ENCODE measurements at regions not wholly inside any gene's neighbourhood (a gene's known extent, or its start where the extent isn't known, plus 50 kb on each side); places are given as distances from the start of the nearest gene placed in this dataset.

DNA sequence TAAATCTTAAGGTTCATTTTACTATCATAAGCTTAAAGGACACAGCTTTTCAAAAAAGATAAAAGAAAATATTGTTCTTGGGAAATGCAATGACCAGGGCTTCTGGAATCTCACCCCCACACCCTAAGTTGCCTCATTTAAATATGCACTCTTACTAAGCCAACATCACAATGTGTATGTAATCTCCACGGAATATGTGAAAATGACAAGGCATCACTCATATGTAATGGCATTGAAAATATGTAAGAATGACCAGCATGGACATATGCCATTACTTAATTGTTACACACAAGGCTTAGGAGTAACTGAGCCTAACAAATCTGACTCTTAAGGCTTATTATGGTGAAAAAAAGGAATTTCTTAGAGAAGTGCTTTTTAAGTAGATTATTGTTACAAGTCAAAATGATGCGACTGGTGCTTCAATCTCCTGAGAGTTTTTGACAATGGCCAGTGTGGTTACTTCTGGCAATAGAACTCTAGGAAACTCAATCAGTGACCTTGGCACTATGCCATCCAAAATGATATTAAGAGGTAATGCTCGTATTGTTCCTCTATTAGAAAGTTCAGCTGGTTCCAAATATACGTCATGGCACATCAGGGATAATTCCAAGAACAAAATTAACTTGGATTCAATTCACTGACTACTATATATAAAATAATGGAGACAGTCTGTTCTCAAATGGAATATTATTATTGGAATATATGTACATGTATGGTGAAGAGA is 290.0 kb upstream of the PLSCR5 start:
- TF ChIP-seq, protein P1, sequence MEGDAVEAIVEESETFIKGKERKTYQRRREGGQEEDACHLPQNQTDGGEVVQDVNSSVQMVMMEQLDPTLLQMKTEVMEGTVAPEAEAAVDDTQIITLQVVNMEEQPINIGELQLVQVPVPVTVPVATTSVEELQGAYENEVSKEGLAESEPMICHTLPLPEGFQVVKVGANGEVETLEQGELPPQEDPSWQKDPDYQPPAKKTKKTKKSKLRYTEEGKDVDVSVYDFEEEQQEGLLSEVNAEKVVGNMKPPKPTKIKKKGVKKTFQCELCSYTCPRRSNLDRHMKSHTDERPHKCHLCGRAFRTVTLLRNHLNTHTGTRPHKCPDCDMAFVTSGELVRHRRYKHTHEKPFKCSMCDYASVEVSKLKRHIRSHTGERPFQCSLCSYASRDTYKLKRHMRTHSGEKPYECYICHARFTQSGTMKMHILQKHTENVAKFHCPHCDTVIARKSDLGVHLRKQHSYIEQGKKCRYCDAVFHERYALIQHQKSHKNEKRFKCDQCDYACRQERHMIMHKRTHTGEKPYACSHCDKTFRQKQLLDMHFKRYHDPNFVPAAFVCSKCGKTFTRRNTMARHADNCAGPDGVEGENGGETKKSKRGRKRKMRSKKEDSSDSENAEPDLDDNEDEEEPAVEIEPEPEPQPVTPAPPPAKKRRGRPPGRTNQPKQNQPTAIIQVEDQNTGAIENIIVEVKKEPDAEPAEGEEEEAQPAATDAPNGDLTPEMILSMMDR (IDR thresholded peaks at IDR 0.05; ENCODE audit: low read depth, low read length, poor library complexity, severe bottlenecking) = no peak
- no peak for TF ChIP-seq EZH2phosphoT487 (IDR thresholded peaks at IDR 0.05; ENCODE audit: borderline replicate concordance, low read length)

Measured in DOHH2 (cell line).